ENCODE measurements at regions not wholly inside any gene's neighbourhood (a gene's known extent, or its start where the extent isn't known, plus 50 kb on each side); places are given as distances from the start of the nearest gene placed in this dataset.

- no peaks in the 10 kb centered on the region for H3K4me1 ChIP-seq (ENCODE audit: control insufficient read depth in 1 of 2, insufficient read depth in 2 of 2, low read depth in 1 of 2, low read length in 1 of 2)
- POLR2A ChIA-PET: no interaction called here
- H3K27me3 ChIP-seq (ENCODE audit: insufficient read depth): peaks cover 83% of the 10 kb centered on the region
- H3K9ac ChIP-seq: no peak overlapping the region
- no peaks in the 10 kb centered on the region for H4K20me1 ChIP-seq (ENCODE audit: insufficient read depth)
- H3K36me3 ChIP-seq (replicated peaks in 1 of 2; ENCODE audit: control insufficient read depth in 1 of 2, insufficient read depth in 2 of 2, low read length in 1 of 2): no peaks in the 10 kb centered on the region
- no peak overlapping the region for H3K4me3 ChIP-seq (ENCODE audit: low read depth in 2 of 2, low read length in 1 of 2)
- no peak overlapping the region for H3K4me2 ChIP-seq
- no peaks in the 10 kb centered on the region for H3F3A ChIP-seq (replicated peaks; ENCODE audit: insufficient read depth)
- no peak overlapping the region for H2AFZ ChIP-seq (ENCODE audit: low read depth)
- DNase-seq: peak; percentile 93
- H3K27ac ChIP-seq (ENCODE audit: low read depth in 2 of 2, low read length in 1 of 2): no peak overlapping the region
- H3K9me2 ChIP-seq: no peaks in the 10 kb centered on the region
- TF ChIP-seq REST (IDR thresholded peaks at IDR 0.05; ENCODE audit: low read depth, low read length) (no peak), MEF2A (IDR thresholded peaks at IDR 0.05; ENCODE audit: borderline replicate concordance, low read depth) (no peak), POLR2AphosphoS5 (IDR thresholded peaks at IDR 0.05; ENCODE audit: low read depth, low read length) (no peak), MAX (IDR thresholded peaks at IDR 0.05; ENCODE audit: low read depth) (no peak), USF2 (IDR thresholded peaks at IDR 0.05; ENCODE audit: borderline replicate concordance, low read depth, low read length) (no peak), EZH2phosphoT487 (IDR thresholded peaks at IDR 0.05; ENCODE audit: borderline replicate concordance, low read depth) (no peak), FOXM1 (IDR thresholded peaks at IDR 0.05; ENCODE audit: low read depth) (no peak), RAD21 (IDR thresholded peaks at IDR 0.05; ENCODE audit: low read length) (peak; percentile 54), JUND (IDR thresholded peaks at IDR 0.05) (no peak), RFX5 (IDR thresholded peaks at IDR 0.05; ENCODE audit: low read length) (no peak), NFIC (IDR thresholded peaks at IDR 0.05; ENCODE audit: borderline replicate concordance) (no peak), TEAD4 (IDR thresholded peaks at IDR 0.05; ENCODE audit: borderline replicate concordance, insufficient read depth) (no peak), RXRA (IDR thresholded peaks at IDR 0.05; ENCODE audit: borderline replicate concordance, low read depth) (no peak), MXI1 (IDR thresholded peaks at IDR 0.05; ENCODE audit: low read depth, low read length) (no peak), CTCF (IDR thresholded peaks at IDR 0.05) (peak; percentile 22; the same call in 1 of the 2 replicates), GATA2 (CRISPR knock-in tag; IDR thresholded peaks at IDR 0.05) (no peak), NRF1 (IDR thresholded peaks at IDR 0.05; ENCODE audit: low read depth, low read length) (no peak), SMC3 (IDR thresholded peaks at IDR 0.05; ENCODE audit: low read depth, low read length) (peak; percentile 13; the same call in 1 of the 2 replicates), TCF12 (IDR thresholded peaks at IDR 0.05) (no peak), USF1 (IDR thresholded peaks at IDR 0.05; ENCODE audit: borderline replicate concordance, low read depth) (no peak), YY1 (IDR thresholded peaks at IDR 0.05; ENCODE audit: low read depth) (no peak), RCOR1 (IDR thresholded peaks at IDR 0.05; ENCODE audit: low read length) (no peak), CHD2 (IDR thresholded peaks at IDR 0.05; ENCODE audit: low read length, partially characterized antibody) (no peak), PBX3 (IDR thresholded peaks at IDR 0.05) (no peak), SIN3A (IDR thresholded peaks at IDR 0.05; ENCODE audit: borderline replicate concordance, low read depth, low read length) (no peak), ELF1 (IDR thresholded peaks at IDR 0.05) (no peak)
- H3K9me3 ChIP-seq: no peaks in the 10 kb centered on the region
- 10% methylated on average over 30 of the region's 62 CpGs for WGBS (ENCODE audit: low lambda C conversion rate)
- no peaks in the 10 kb centered on the region for H3K79me2 ChIP-seq (ENCODE audit: insufficient read depth)
- CTCF ChIA-PET: interaction anchor here (0.8 kb wide), 2 partner anchors 10 to 22 kb away, joined by 3 read pairs; no protein-coding TSS in a partner anchor
Observed at GRCh38 chr5:1666812-1667588, 132.6 kb downstream of the MRPL36 start.
